ENCODE measurements at regions not wholly inside any gene's neighbourhood (a gene's known extent, or its start where the extent isn't known, plus 50 kb on each side); places are given as distances from the start of the nearest gene placed in this dataset.

DNA sequence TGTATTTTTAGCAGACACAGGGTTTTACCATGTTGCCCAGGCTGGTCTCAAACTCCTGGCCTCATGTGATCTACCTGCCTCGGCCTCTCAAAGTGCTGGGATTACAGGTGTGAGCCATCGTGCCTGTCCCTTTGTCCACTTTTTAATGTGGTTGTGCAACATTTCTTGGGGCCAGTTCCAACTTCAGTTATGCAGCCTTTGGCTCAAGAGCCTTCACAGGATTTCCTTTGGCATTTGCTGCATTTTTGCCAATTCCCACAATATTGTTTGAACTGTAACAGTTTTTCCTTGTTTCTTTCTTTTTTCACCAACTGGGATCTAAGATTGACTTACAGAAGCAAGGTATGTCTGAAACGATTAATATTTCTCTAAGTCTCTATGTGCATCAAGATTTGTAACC, 63.6 kb downstream of the EDN1 start:
- ChIA-PET POLR2A (ENCODE audit: partially characterized antibody) (no interaction called here), CTCF (ENCODE audit: partially characterized antibody) (no interaction called here)
- Histone ChIP-seq H2BK20ac (ENCODE audit: low read length) (peak overlapping the region; percentile 74; the same call in 1 of the 2 replicates), H2AFZ (ENCODE audit: low read length) (no peak overlapping the region), H3K56ac (replicated peaks; ENCODE audit: insufficient read length, low read depth, low read length) (no peak overlapping the region), H2BK12ac (ENCODE audit: low read depth, low read length) (no peak overlapping the region), H3K9me3 (ENCODE audit: insufficient read depth in 2 of 2, low read depth in 1 of 2, low read length in 1 of 2) (peaks cover 22 to 25% of the 10 kb centered on the region in 2 experiments), H3K4me1 (replicated peaks in 1 of 4; ENCODE audit: control insufficient read depth in 3 of 4, insufficient read depth in 4 of 4, low read length in 3 of 4) (peaks cover 3 to 12% (median 6%) of the 10 kb centered on the region in 4 experiments; a peak in 6 of 7 replicates), H2AK5ac (ENCODE audit: low read depth, low read length) (no peak overlapping the region), H3K23me2 (ENCODE audit: low read depth, low read length) (no peaks in the 10 kb centered on the region), H3K23ac (ENCODE audit: insufficient read length) (no peak overlapping the region), H3K4ac (replicated peaks; ENCODE audit: insufficient read length, low read depth, low read length) (no peak overlapping the region), H4K8ac (ENCODE audit: extremely low read depth, insufficient read depth, low read length) (no peak overlapping the region), H3K4me2 (ENCODE audit: insufficient read depth in 1 of 2, low read depth in 2 of 2, low read length in 2 of 2) (no peak overlapping the region), H3K27me3 (replicated peaks in 1 of 4; ENCODE audit: control insufficient read depth in 3 of 4, extremely low read depth in 1 of 4, insufficient read depth in 3 of 4, low read length in 3 of 4) (no peaks in the 10 kb centered on the region), H3K9ac (replicated peaks in 1 of 4; ENCODE audit: extremely low read depth in 1 of 4, low read depth in 3 of 4, low read length in 3 of 4) (no peak overlapping the region), H4K20me1 (replicated peaks in 1 of 2; ENCODE audit: control insufficient read depth in 1 of 2, insufficient read depth in 2 of 2, low read length in 2 of 2) (no peaks in the 10 kb centered on the region), H4K5ac (ENCODE audit: insufficient read length, low read depth, low read length) (no peak overlapping the region), H3K36me3 (ENCODE audit: control insufficient read depth in 2 of 4, insufficient read depth in 4 of 4, low read length in 3 of 4) (peaks cover 0 to 4% (median 0%) of the 10 kb centered on the region in 4 experiments; a peak in 1 of 8 replicates), H3K14ac (ENCODE audit: insufficient read length) (no peak overlapping the region), H4K91ac (replicated peaks; ENCODE audit: insufficient read length, low read length) (no peak overlapping the region), H3K4me3 (ENCODE audit: extremely low read depth in 1 of 4, insufficient read depth in 2 of 4, low read depth in 3 of 4, low read length in 4 of 4) (no peak overlapping the region), H2BK15ac (ENCODE audit: low read length) (no peak overlapping the region), H3K18ac (ENCODE audit: extremely low read depth, low read length) (no peak overlapping the region), H3K27ac (ENCODE audit: low read depth, low read length) (no peak overlapping the region), H2BK120ac (replicated peaks; ENCODE audit: low read depth, low read length) (no peak overlapping the region), H3K79me2 (ENCODE audit: control insufficient read depth in 1 of 2, insufficient read depth in 2 of 2, low read length in 2 of 2) (no peaks in the 10 kb centered on the region), H3K79me1 (ENCODE audit: low read depth, low read length) (no peaks in the 10 kb centered on the region), H2BK5ac (ENCODE audit: low read depth, low read length) (no peak overlapping the region)
- WGBS, 2 experiments (ENCODE audit: extremely low coverage in 1 of 2, insufficient coverage in 1 of 2, insufficient read length in 1 of 2, insufficient replicate concordance in 2 of 2, low coverage in 1 of 2, low lambda C conversion rate in 2 of 2, missing lambda C conversion rate in 1 of 2), result 87% methylated on average over 3 of the region's 3 CpGs; no CpG with 5 or more reads in 1 of the 2 experiments
- FAIRE-seq, result no peak
- no peak for DNase-seq (ENCODE audit: low read depth in 1 of 2, low spot score in 2 of 2)
- TF ChIP-seq HDAC6 (IDR thresholded peaks at IDR 0.05; ENCODE audit: low read depth, low read length), result no peak

Measured in H1 (cell line).